BE2C (cell line): ENCODE measurements at regions not wholly inside any gene's neighbourhood (a gene's known extent, or its start where the extent isn't known, plus 50 kb on each side); places are given as distances from the start of the nearest gene placed in this dataset.
"Not testable (repeated sequence)": the region's sequence is repeated elsewhere in the genome, so short reads cannot be mapped to it uniquely, and the experiment has no call there.

Experiments
- DNase-seq: peaks from one replicate; pipeline ENCODE4 v3.0.0-alpha.2; 2020
- H3K27me3 ChIP-seq: fragments of 250-450 bp; sonication (Bioruptor Pico); 2 replicates; pipeline ENCODE4 v1.5.1; 2020; ENCODE audit warnings: mild to moderate bottlenecking
- H3K36me3 ChIP-seq: fragments of 250-450 bp; sonication (Bioruptor Pico); 2 replicates; pipeline ENCODE4 v1.5.1; 2020; ENCODE audit warnings: mild to moderate bottlenecking
- H3K4me1 ChIP-seq: fragments of 250-450 bp; sonication (Bioruptor Pico); 2 replicates; pipeline ENCODE4 v1.5.1; 2020
- H3K4me3 ChIP-seq: 2 replicates; pipeline ENCODE4 v1.5.1; 2011; ENCODE audit warnings: low read depth, low read length
- H3K9me3 ChIP-seq: fragments of 250-450 bp; sonication (Bioruptor Pico); 2 replicates; pipeline ENCODE4 v1.5.1; 2020
- TF ChIP-seq, protein P1 (sequence below): IDR thresholded peaks from 2 replicates; pipeline ENCODE4 v1.5.1; 2012; ENCODE audit warnings: mild to moderate bottlenecking, low read depth, low read length

DNA sequence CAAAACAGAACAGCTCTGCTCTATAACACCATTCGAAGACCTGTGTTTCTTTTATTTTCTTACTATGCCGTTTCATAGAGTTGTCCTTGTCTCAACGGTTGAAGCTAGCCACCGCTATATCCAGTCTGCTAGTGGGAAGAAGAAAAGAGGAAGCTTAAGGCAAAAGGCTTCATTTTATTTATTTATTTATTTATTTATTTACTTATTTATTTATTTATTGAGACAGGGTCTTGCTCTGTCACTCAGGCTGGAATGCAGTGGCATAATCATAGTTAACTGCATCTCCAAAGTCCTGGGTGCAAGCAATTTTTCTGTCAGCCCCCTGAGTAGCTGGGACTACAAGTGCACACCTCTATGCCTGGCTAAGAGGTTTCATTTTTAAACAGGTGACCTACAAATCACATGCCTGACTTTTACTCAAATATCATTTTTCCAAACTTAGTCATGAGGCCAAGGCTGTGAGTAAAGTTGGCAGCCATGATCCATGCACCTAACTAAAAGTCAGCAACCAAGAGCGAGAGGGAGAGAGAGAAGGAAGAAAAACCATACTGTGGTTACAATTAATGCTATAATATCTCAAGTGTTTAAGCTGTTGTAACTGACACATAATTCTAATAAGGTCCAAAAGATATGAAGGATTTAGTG lies 1305.3 kb upstream of the LRRTM3 start:
- Histone ChIP-seq H3K4me1 (no peaks in the 10 kb centered on the region), H3K27me3 (no peaks in the 10 kb centered on the region), H3K9me3 (no peaks in the 10 kb centered on the region), H3K4me3 (no peak overlapping the region), H3K36me3 (no peaks in the 10 kb centered on the region)
- TF ChIP-seq, protein P1, sequence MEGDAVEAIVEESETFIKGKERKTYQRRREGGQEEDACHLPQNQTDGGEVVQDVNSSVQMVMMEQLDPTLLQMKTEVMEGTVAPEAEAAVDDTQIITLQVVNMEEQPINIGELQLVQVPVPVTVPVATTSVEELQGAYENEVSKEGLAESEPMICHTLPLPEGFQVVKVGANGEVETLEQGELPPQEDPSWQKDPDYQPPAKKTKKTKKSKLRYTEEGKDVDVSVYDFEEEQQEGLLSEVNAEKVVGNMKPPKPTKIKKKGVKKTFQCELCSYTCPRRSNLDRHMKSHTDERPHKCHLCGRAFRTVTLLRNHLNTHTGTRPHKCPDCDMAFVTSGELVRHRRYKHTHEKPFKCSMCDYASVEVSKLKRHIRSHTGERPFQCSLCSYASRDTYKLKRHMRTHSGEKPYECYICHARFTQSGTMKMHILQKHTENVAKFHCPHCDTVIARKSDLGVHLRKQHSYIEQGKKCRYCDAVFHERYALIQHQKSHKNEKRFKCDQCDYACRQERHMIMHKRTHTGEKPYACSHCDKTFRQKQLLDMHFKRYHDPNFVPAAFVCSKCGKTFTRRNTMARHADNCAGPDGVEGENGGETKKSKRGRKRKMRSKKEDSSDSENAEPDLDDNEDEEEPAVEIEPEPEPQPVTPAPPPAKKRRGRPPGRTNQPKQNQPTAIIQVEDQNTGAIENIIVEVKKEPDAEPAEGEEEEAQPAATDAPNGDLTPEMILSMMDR = no peak
- DNase-seq = no peak

- Histone ChIP-seq H3K27me3 (no peaks in the 10 kb centered on the region), H3K4me3 (no peak overlapping the region), H3K4me1 (no peaks in the 10 kb centered on the region), H3K36me3 (no peaks in the 10 kb centered on the region), H3K9me3 (no peaks in the 10 kb centered on the region)
- TF ChIP-seq, protein P1 = no peak
- DNase-seq = no peak
Observed at GRCh38 chr10:65622608-65623007, 1303.2 kb upstream of the LRRTM3 start.

GRCh38 chr10:65628493-65629139 lies 1297.2 kb upstream of the LRRTM3 start:
- Histone ChIP-seq H3K27me3 (no peaks in the 10 kb centered on the region), H3K4me3 (no peak overlapping the region)

GRCh38 chr10:65660006-65660405 lies 1265.8 kb upstream of the LRRTM3 start:
- no peaks in the 10 kb centered on the region for H3K27me3 ChIP-seq
- DNase-seq = no peak
- TF ChIP-seq, protein P1 = no peak
- no peaks in the 10 kb centered on the region for H3K4me1 ChIP-seq
- H3K36me3 ChIP-seq = no peaks in the 10 kb centered on the region
- no peaks in the 10 kb centered on the region for H3K9me3 ChIP-seq
- H3K4me3 ChIP-seq = no peak overlapping the region

More at GRCh38 chr10:65628493-65629139, 1297.2 kb upstream of the LRRTM3 start:
- H3K9me3 ChIP-seq = no peaks in the 10 kb centered on the region
- TF ChIP-seq, protein P1 = no peak
- H3K4me1 ChIP-seq = no peaks in the 10 kb centered on the region; the same call in none of the 2 replicates
- H3K36me3 ChIP-seq = no peaks in the 10 kb centered on the region
- DNase-seq = peak; percentile 7

DNA sequence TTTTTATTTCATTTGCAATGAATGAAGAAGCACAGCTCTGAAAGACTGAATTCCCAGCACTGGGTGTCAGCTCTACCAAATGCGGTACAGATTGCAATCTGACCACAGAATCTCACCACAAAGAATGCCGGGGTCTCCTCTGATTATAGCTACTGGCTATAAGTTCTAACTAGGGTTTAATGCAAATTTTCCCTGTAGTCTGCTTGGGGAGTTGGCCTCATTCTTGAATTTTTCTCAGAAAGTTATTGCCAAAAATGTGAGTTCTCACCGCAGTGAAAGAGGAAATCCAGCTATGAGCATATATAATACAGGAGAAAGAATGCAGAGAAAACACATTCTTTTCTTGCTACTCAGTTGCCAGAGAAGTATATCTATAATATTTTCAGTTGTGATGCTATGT lies 1255.7 kb upstream of the LRRTM3 start:
- no peaks in the 10 kb centered on the region for H3K9me3 ChIP-seq
- DNase-seq = no peak
- TF ChIP-seq, protein P1 = no peak

DNA sequence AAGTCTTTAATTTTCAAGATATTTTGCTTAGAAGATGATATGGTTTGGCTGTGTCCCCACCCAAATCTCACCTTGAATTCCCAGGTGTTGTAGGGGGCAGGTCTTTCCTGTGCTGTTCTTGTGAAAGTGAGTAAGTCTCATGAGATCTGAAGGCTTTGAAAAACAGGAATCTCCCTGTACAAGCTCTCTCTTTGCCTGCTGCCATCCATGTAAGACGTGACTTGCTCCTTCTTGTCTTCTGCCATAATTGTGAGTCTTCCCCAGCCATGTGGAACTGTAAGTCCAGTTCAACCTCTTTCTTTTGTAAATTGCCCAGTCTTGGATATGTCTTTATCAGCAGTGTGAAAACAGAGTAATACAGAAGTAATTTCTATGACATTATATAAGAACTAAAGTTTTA lies 1255.2 kb upstream of the LRRTM3 start:
- not testable (repeated sequence) for H3K4me3 ChIP-seq, H3K4me1 ChIP-seq, H3K27me3 ChIP-seq, H3K9me3 ChIP-seq, H3K36me3 ChIP-seq, DNase-seq

More for the DNA sequence above, 1255.7 kb upstream of the LRRTM3 start:
- no peaks in the 10 kb centered on the region for H3K4me1 ChIP-seq
- H3K36me3 ChIP-seq = no peaks in the 10 kb centered on the region
- no peak overlapping the region for H3K4me3 ChIP-seq
- no peaks in the 10 kb centered on the region for H3K27me3 ChIP-seq
